Muscle layer of colon (tissue), 2 donors: ENCODE measurements at regions not wholly inside any gene's neighbourhood (a gene's known extent, or its start where the extent isn't known, plus 50 kb on each side); places are given as distances from the start of the nearest gene placed in this dataset.
"Not testable (repeated sequence)": the region's sequence is repeated elsewhere in the genome, so short reads cannot be mapped to it uniquely, and the experiment has no call there.

ENCODE experiments used
- H3K27ac ChIP-seq: one replicate; pipeline ENCODE4 v1.7.0; 2013; ENCODE audit warnings: low read depth, mild to moderate bottlenecking, low read length, moderate library complexity
- H3K27me3 ChIP-seq, 2 donors: one replicate each; pipeline ENCODE4 v1.7.0; 2013; ENCODE audit warnings: low read length in 2 of 2, mild to moderate bottlenecking in 2 of 2; ENCODE audit not compliant: insufficient read depth in 2 of 2, control insufficient read depth in 1 of 2
- H3K36me3 ChIP-seq: one replicate; pipeline ENCODE4 v1.7.0; 2013; ENCODE audit warnings: mild to moderate bottlenecking, low read length; ENCODE audit not compliant: insufficient read depth
- H3K4me1 ChIP-seq: one replicate; pipeline ENCODE4 v1.7.0; 2013; ENCODE audit warnings: mild to moderate bottlenecking, low read length; ENCODE audit not compliant: insufficient read depth
- H3K4me3 ChIP-seq, 2 donors: one replicate each; pipeline ENCODE4 v1.7.0; 2013; ENCODE audit warnings: low read length in 2 of 2, low read depth in 1 of 2, mild to moderate bottlenecking in 1 of 2, moderate library complexity in 1 of 2
- H3K9ac ChIP-seq: one replicate; pipeline ENCODE4 v1.7.0; 2013; ENCODE audit warnings: low read length
- H3K9me3 ChIP-seq: one replicate; pipeline ENCODE4 v1.7.0; 2013; ENCODE audit warnings: mild to moderate bottlenecking, low read length
- donor health status: abdominal sarcoma.
- donor health status: Adenocarcinoma of cecum.

- Histone ChIP-seq H3K36me3 (no peaks in the 10 kb centered on the region), H3K4me3 (no peak overlapping the region), H3K9me3 (no peaks in the 10 kb centered on the region), H3K27me3 (no peaks in the 10 kb centered on the region), H3K4me1 (no peaks in the 10 kb centered on the region), H3K9ac (no peak overlapping the region), H3K27ac (no peak overlapping the region)
Measured at GRCh38 chr15:47035475-47036406, 681.6 kb upstream of the SEMA6D start.

GRCh38 chr15:47037003-47037402 lies 680.3 kb upstream of the SEMA6D start:
- H3K4me1 ChIP-seq, result no peaks in the 10 kb centered on the region
- no peaks in the 10 kb centered on the region for H3K27me3 ChIP-seq
- no peaks in the 10 kb centered on the region for H3K9me3 ChIP-seq
- H3K4me3 ChIP-seq, result no peak overlapping the region
- no peaks in the 10 kb centered on the region for H3K36me3 ChIP-seq
- H3K27ac ChIP-seq, result no peak overlapping the region
- H3K9ac ChIP-seq, result no peak overlapping the region

- Histone ChIP-seq H3K4me3 (no peak overlapping the region), H3K4me1 (no peaks in the 10 kb centered on the region), H3K27ac (no peak overlapping the region), H3K27me3 (no peaks in the 10 kb centered on the region), H3K9ac (no peak overlapping the region), H3K9me3 (no peaks in the 10 kb centered on the region), H3K36me3 (no peaks in the 10 kb centered on the region)
Measured at GRCh38 chr15:47039225-47039624, 678.1 kb upstream of the SEMA6D start.

GRCh38 chr15:47041301-47041700 lies 676.0 kb upstream of the SEMA6D start:
- H3K27ac ChIP-seq, result no peak overlapping the region
- no peaks in the 10 kb centered on the region for H3K4me1 ChIP-seq
- no peaks in the 10 kb centered on the region for H3K27me3 ChIP-seq
- no peaks in the 10 kb centered on the region for H3K36me3 ChIP-seq
- no peaks in the 10 kb centered on the region for H3K9me3 ChIP-seq
- H3K9ac ChIP-seq, result no peak overlapping the region
- no peak overlapping the region for H3K4me3 ChIP-seq

GRCh38 chr15:47047981-47048380 lies 669.3 kb upstream of the SEMA6D start:
- not testable (repeated sequence) for H3K36me3 ChIP-seq, H3K4me3 ChIP-seq, H3K9me3 ChIP-seq, H3K27ac ChIP-seq, H3K9ac ChIP-seq, H3K4me1 ChIP-seq, H3K27me3 ChIP-seq

DNA sequence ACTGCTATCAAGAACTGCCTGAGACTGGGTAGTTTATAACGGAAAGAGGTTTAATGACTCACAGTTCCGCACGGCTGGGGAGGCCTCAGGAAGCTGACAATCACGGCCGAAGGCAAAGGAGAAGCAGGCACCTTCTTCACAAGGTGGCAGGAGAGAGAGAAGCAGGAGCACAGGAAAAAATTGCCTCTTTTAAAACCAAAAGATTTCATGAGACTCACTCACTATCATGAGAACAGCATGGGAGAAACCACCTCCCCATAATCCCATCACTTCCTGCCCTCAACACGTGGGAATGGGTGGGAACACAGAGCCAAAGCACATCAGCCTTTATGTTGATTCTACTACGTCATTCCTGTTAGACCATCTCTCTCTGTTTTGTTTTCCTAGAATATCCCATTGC lies 650.9 kb upstream of the SEMA6D start:
- Histone ChIP-seq H3K27me3 (no peaks in the 10 kb centered on the region), H3K4me3 (no peak overlapping the region), H3K4me1 (no peaks in the 10 kb centered on the region), H3K9me3 (no peaks in the 10 kb centered on the region), H3K9ac (no peak overlapping the region), H3K36me3 (no peaks in the 10 kb centered on the region), H3K27ac (no peak overlapping the region)

- H3K27me3 ChIP-seq, H3K9ac ChIP-seq, H3K9me3 ChIP-seq, H3K36me3 ChIP-seq, H3K4me3 ChIP-seq, H3K27ac ChIP-seq, H3K4me1 ChIP-seq: not testable (repeated sequence)
Measured at GRCh38 chr15:47077846-47078245, 639.5 kb upstream of the SEMA6D start.

DNA sequence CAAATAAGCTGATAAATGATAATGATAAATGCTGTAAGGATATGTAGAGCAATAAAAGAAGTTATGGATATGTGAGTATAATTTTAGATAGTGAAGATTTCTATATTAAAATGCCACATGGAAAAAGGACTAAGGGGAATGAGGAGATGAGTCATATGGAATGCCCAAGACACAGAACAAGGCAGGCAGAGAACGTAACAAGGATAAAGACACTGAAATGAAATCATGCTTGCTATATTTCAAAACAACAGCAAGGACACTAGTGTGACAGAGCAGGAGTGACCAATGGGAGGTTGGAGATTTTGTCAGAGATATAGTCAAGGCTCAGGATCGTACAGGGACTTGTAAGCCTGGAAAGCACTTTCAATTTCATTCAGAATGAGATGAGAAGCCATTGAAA lies 621.5 kb upstream of the SEMA6D start:
- H3K27ac ChIP-seq, result no peak overlapping the region
- no peaks in the 10 kb centered on the region for H3K27me3 ChIP-seq
- no peak overlapping the region for H3K4me3 ChIP-seq
- H3K36me3 ChIP-seq, result no peaks in the 10 kb centered on the region
- no peaks in the 10 kb centered on the region for H3K9me3 ChIP-seq
- H3K4me1 ChIP-seq, result no peaks in the 10 kb centered on the region
- no peak overlapping the region for H3K9ac ChIP-seq

- H3K27ac ChIP-seq, H3K36me3 ChIP-seq, H3K4me1 ChIP-seq, H3K4me3 ChIP-seq, H3K9ac ChIP-seq, H3K27me3 ChIP-seq, H3K9me3 ChIP-seq: not testable (repeated sequence)
Measured at GRCh38 chr15:47098526-47098925, 618.8 kb upstream of the SEMA6D start.

GRCh38 chr15:47099801-47100200 lies 617.5 kb upstream of the SEMA6D start:
- H3K9me3 ChIP-seq, H3K27ac ChIP-seq, H3K27me3 ChIP-seq, H3K9ac ChIP-seq, H3K4me1 ChIP-seq, H3K4me3 ChIP-seq, H3K36me3 ChIP-seq: not testable (repeated sequence)

GRCh38 chr15:47108800-47109199 lies 608.5 kb upstream of the SEMA6D start:
- H3K27me3 ChIP-seq, H3K4me3 ChIP-seq, H3K9ac ChIP-seq, H3K36me3 ChIP-seq, H3K27ac ChIP-seq, H3K4me1 ChIP-seq, H3K9me3 ChIP-seq: not testable (repeated sequence)

DNA sequence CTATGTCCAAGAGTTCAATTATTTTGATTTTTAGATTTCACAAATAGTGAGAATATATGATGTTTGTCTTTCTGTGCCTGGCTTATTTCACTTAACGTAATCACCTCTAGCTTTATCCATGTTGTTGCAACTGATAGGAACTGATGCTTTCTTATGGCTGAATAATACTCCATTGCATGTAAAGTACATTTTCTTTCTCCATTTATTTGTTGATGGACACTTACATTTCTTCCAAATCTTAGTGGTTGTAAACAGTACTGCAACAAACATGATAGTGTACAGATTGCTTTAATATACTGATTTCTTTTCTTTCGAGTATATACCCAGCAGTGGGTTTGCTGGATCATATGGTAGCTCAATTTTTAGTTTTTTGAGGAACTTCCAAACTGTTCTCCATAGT lies 600.6 kb upstream of the SEMA6D start:
- H3K4me3 ChIP-seq, result no peak overlapping the region
- H3K9ac ChIP-seq, result no peak overlapping the region
- H3K9me3 ChIP-seq, result no peaks in the 10 kb centered on the region
- H3K4me1 ChIP-seq, result no peaks in the 10 kb centered on the region
- no peaks in the 10 kb centered on the region for H3K27me3 ChIP-seq
- H3K27ac ChIP-seq, result no peak overlapping the region
- no peaks in the 10 kb centered on the region for H3K36me3 ChIP-seq
